Fibroblast of pulmonary artery (primary cell): ENCODE measurements at regions not wholly inside any gene's neighbourhood (a gene's known extent, or its start where the extent isn't known, plus 50 kb on each side); places are given as distances from the start of the nearest gene placed in this dataset.

Experiments used
- DNase-seq: peaks from one replicate; pipeline ENCODE4 v3.0.0-alpha.2; 2010; ENCODE audit warnings: low read depth
- H3K4me3 ChIP-seq: replicated peaks from 2 replicates; pipeline ENCODE4 v1.5.1; 2011; ENCODE audit warnings: low read depth, mild to moderate bottlenecking, control low read depth, low read length, moderate library complexity
- TF ChIP-seq, protein P1 (sequence below): IDR thresholded peaks from 2 replicates; pipeline ENCODE4 v1.5.1; 2011; ENCODE audit warnings: mild to moderate bottlenecking, control low read depth, low read length, inconsistent platforms; ENCODE audit errors: missing control alignments

GRCh38 chr5:60526336-60526875 is 173.6 kb downstream of the DEPDC1B start:
- TF ChIP-seq, protein P1, sequence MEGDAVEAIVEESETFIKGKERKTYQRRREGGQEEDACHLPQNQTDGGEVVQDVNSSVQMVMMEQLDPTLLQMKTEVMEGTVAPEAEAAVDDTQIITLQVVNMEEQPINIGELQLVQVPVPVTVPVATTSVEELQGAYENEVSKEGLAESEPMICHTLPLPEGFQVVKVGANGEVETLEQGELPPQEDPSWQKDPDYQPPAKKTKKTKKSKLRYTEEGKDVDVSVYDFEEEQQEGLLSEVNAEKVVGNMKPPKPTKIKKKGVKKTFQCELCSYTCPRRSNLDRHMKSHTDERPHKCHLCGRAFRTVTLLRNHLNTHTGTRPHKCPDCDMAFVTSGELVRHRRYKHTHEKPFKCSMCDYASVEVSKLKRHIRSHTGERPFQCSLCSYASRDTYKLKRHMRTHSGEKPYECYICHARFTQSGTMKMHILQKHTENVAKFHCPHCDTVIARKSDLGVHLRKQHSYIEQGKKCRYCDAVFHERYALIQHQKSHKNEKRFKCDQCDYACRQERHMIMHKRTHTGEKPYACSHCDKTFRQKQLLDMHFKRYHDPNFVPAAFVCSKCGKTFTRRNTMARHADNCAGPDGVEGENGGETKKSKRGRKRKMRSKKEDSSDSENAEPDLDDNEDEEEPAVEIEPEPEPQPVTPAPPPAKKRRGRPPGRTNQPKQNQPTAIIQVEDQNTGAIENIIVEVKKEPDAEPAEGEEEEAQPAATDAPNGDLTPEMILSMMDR, result no peak

GRCh38 chr5:60522292-60522905 is 177.6 kb downstream of the DEPDC1B start:
- TF ChIP-seq, protein P1, result no peak
- DNase-seq, result peak; percentile 58
- no peak overlapping the region for H3K4me3 ChIP-seq

More at GRCh38 chr5:60526336-60526875, 173.6 kb downstream of the DEPDC1B start:
- peak; percentile 11 for DNase-seq
- H3K4me3 ChIP-seq, result no peak overlapping the region

- H3K4me3 ChIP-seq, result no peak overlapping the region
- DNase-seq, result no peak
- TF ChIP-seq, protein P1, result no peak
These were observed 178.3 kb downstream of the DEPDC1B start for GRCh38 chr5:60521376-60522291.

DNA sequence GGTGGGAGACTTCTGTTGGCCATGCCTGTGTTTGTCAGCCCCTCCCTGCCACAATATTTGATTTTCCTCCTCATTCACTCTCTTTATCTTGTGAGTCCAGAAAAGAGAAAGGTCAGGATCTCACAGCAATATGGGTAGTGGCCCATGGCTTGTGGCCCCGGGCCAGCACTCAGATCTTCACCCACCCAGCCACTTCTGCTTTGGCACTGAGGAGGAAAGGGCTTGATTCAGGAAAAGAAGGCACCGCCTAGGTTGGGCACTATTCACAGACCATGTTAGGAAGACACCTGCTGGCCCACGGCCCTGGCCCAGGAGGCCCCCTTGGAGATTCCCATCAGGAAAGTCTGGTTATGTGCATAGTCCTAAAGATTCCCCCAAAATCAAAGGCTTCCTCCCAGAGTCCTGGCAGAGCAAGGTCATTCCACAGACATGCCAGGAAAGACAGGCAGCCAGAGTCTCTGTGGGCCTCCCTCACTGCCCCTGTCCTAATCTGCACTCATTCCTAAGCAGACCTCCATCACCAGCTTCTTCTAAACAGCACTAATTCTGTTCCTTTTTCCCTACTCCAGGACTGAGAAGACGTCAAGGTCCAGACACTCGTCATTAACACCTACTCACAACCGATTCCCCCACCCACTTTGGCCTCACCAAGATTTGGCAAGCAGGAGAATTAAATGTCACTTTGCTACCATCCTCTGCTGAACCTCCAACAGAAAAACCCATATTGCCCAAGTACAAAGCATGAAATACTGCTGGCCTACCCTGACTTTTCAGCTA is 179.3 kb downstream of the DEPDC1B start:
- TF ChIP-seq, protein P1, result no peak
- no peak overlapping the region for H3K4me3 ChIP-seq
- DNase-seq, result no peak

DNA sequence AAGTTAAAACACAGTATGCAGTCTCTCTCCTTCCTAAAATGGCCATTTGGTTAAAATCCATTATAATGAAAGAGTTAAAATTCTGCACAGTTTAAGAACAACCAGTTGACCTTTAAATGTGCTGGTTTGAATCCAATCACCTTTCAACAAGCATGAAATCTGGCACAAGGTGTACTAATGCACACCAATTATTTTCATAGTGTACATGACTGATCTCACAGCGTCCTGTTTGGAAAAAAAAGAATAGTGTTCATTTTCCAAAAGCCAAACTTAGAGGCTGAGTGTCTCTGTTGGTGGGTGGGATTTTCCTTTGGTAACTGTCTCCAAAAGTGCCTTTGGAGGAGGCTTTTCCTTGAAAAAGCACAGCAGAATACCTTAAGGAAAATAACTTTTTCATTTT is 180.6 kb downstream of the DEPDC1B start:
- no peak overlapping the region for H3K4me3 ChIP-seq
- TF ChIP-seq, protein P1, result no peak
- no peak for DNase-seq

- DNase-seq, result no peak
- H3K4me3 ChIP-seq, result no peak overlapping the region
- TF ChIP-seq, protein P1, result no peak
These were observed 182.1 kb downstream of the DEPDC1B start for GRCh38 chr5:60517850-60518249.
